H1 (cell line): ENCODE measurements at regions not wholly inside any gene's neighbourhood (a gene's known extent, or its start where the extent isn't known, plus 50 kb on each side); places are given as distances from the start of the nearest gene placed in this dataset.

Experiments
- CTCF ChIA-PET: fragments of 300-600 bp; sonication (Branson Sonifier 250); formaldehyde crosslinking; loops from one replicate; lab custom pipeline; 2021; ENCODE audit not compliant: partially characterized antibody; lab: Charles Lee
- POLR2A ChIA-PET: fragments of 300-600 bp; sonication (Branson Sonifier 250); formaldehyde crosslinking; loops from one replicate; lab custom pipeline; 2021; ENCODE audit warnings: inconsistent platforms; ENCODE audit not compliant: partially characterized antibody; lab: Charles Lee
- DNase-seq, 2 experiments: peaks; one replicate each; pipeline versions ENCODE4 v3.0.0 to v3.0.0-alpha.2; 2010 to 2022; ENCODE audit warnings: low spot score in 2 of 2, low read depth in 1 of 2, mixed read lengths in 1 of 2
- FAIRE-seq: peaks from 2 replicates; lab custom pipeline; 2011; peaks lifted over from hg19 to GRCh38; lab: Jason Lieb, UNC
- H2AFZ ChIP-seq: 2 replicates; pipeline ENCODE4 v1.8.1; 2012; ENCODE audit warnings: low read length, inconsistent platforms
- H2AK5ac ChIP-seq: 2 replicates; pipeline ENCODE4 v1.6.1; 2013; ENCODE audit warnings: low read depth, low read length
- H2BK120ac ChIP-seq: replicated peaks from 2 replicates; pipeline ENCODE3; 2013; ENCODE audit warnings: low read depth, low read length, inconsistent platforms
- H2BK12ac ChIP-seq: 2 replicates; pipeline ENCODE4 v1.6.1; 2013; ENCODE audit warnings: low read depth, low read length
- H2BK15ac ChIP-seq: 2 replicates; pipeline ENCODE4 v1.6.1; 2013; ENCODE audit warnings: low read length
- H2BK20ac ChIP-seq: 2 replicates; pipeline ENCODE4 v1.6.1; 2013; ENCODE audit warnings: low read length
- H2BK5ac ChIP-seq: 2 replicates; pipeline ENCODE4 v1.6.1; 2013; ENCODE audit warnings: low read depth, low read length
- H3K14ac ChIP-seq: 2 replicates; pipeline ENCODE4 v1.6.1; 2013; ENCODE audit warnings: inconsistent platforms; ENCODE audit not compliant: insufficient read length
- H3K18ac ChIP-seq: 2 replicates; pipeline ENCODE4 v1.6.1; 2013; ENCODE audit warnings: low read length; ENCODE audit errors: extremely low read depth
- H3K23ac ChIP-seq: 2 replicates; pipeline ENCODE4 v1.6.1; 2013; ENCODE audit warnings: inconsistent platforms; ENCODE audit not compliant: insufficient read length
- H3K23me2 ChIP-seq: 2 replicates; pipeline ENCODE4 v1.6.1; 2013; ENCODE audit warnings: low read depth, low read length
- H3K27ac ChIP-seq: 2 replicates; pipeline ENCODE4 v1.6.1; 2011; ENCODE audit warnings: low read depth, low read length, inconsistent platforms
- H3K27me3 ChIP-seq, 4 experiments: replicated peaks in 1 of 4; 1 replicate in 1 of 4; 2 replicates in 3 of 4; pipeline versions ENCODE4 v1.6.1 to v1.8.1; 2011 to 2013; ENCODE audit warnings: low read length in 3 of 4, mild to moderate bottlenecking in 3 of 4, inconsistent platforms in 2 of 4, mixed read lengths in 2 of 4, moderate library complexity in 1 of 4; ENCODE audit not compliant: control insufficient read depth in 3 of 4, insufficient read depth in 3 of 4; ENCODE audit errors: extremely low read depth in 1 of 4
- H3K36me3 ChIP-seq, 4 experiments: 2 replicates each; pipeline versions ENCODE4 v1.6.1 to v1.8.1; 2011 to 2013; ENCODE audit warnings: mild to moderate bottlenecking in 4 of 4, low read length in 3 of 4, moderate library complexity in 2 of 4, control low read depth in 1 of 4, inconsistent platforms in 1 of 4; ENCODE audit not compliant: insufficient read depth in 4 of 4, control insufficient read depth in 2 of 4
- H3K4ac ChIP-seq: replicated peaks from 2 replicates; pipeline ENCODE3; 2013; ENCODE audit warnings: low read length, low read depth, mixed read lengths, inconsistent platforms; ENCODE audit not compliant: insufficient read length
- H3K4me1 ChIP-seq, 4 experiments: replicated peaks in 1 of 4; 1 replicate in 1 of 4; 2 replicates in 3 of 4; pipeline versions ENCODE4 v1.6.1 to v1.8.1; 2011 to 2013; ENCODE audit warnings: low read length in 3 of 4, inconsistent platforms in 2 of 4, mixed read lengths in 1 of 4; ENCODE audit not compliant: insufficient read depth in 4 of 4, control insufficient read depth in 3 of 4
- H3K4me2 ChIP-seq, 2 experiments: 2 replicates each; pipeline versions ENCODE4 v1.6.1 to v1.8.1; 2011 to 2013; ENCODE audit warnings: low read depth in 2 of 2, low read length in 2 of 2, control low read depth in 1 of 2, inconsistent platforms in 1 of 2, mild to moderate bottlenecking in 1 of 2; ENCODE audit not compliant: insufficient read depth in 1 of 2
- H3K4me3 ChIP-seq, 4 experiments: fragments of 200-600, 300-600 bp in 1 of 4; sonication (generic), shearing (Covaris generic), sonication (Bioruptor Twin) in 1 of 4; 2 replicates each; pipeline versions ENCODE4 v1.5.1 to v1.8.1; 2011 to 2016; ENCODE audit warnings: low read length in 4 of 4, low read depth in 3 of 4, control low read depth in 2 of 4, inconsistent platforms in 2 of 4, mild to moderate bottlenecking in 2 of 4, mixed read lengths in 1 of 4, moderate library complexity in 1 of 4; ENCODE audit not compliant: insufficient read depth in 2 of 4; ENCODE audit errors: extremely low read depth in 1 of 4
- H3K56ac ChIP-seq: replicated peaks from 2 replicates; pipeline ENCODE3; 2013; ENCODE audit warnings: low read depth, mild to moderate bottlenecking, mixed read lengths, low read length, inconsistent platforms; ENCODE audit not compliant: insufficient read length
- H3K79me1 ChIP-seq: 2 replicates; pipeline ENCODE4 v1.6.1; 2013; ENCODE audit warnings: low read depth, low read length, control low read depth
- H3K79me2 ChIP-seq, 2 experiments: 2 replicates each; pipeline versions ENCODE4 v1.6.1 to v1.8.1; 2012 to 2013; ENCODE audit warnings: low read length in 2 of 2, mild to moderate bottlenecking in 2 of 2, inconsistent platforms in 1 of 2; ENCODE audit not compliant: insufficient read depth in 2 of 2, control insufficient read depth in 1 of 2
- H3K9ac ChIP-seq, 4 experiments: replicated peaks in 1 of 4; 1 replicate in 1 of 4; 2 replicates in 3 of 4; pipeline versions ENCODE4 v1.6.1 to v1.8.1; 2011 to 2013; ENCODE audit warnings: low read depth in 3 of 4, low read length in 3 of 4, control low read depth in 2 of 4, mild to moderate bottlenecking in 2 of 4, moderate library complexity in 2 of 4, inconsistent platforms in 1 of 4; ENCODE audit errors: extremely low read depth in 1 of 4
- H3K9me3 ChIP-seq, 2 experiments: 2 replicates each; pipeline versions ENCODE4 v1.6.1 to v1.8.1; 2012 to 2013; ENCODE audit warnings: mild to moderate bottlenecking in 2 of 2, moderate library complexity in 2 of 2, control low read depth in 1 of 2, inconsistent platforms in 1 of 2, low read depth in 1 of 2, low read length in 1 of 2, mixed read lengths in 1 of 2; ENCODE audit not compliant: insufficient read depth in 2 of 2
- H4K20me1 ChIP-seq, 2 experiments: replicated peaks in 1 of 2; 2 replicates each; pipeline versions ENCODE3 to v1.8.1; 2011 to 2013; ENCODE audit warnings: inconsistent platforms in 2 of 2, low read length in 2 of 2, mild to moderate bottlenecking in 1 of 2; ENCODE audit not compliant: insufficient read depth in 2 of 2, control insufficient read depth in 1 of 2
- H4K5ac ChIP-seq: 2 replicates; pipeline ENCODE4 v1.6.1; 2013; ENCODE audit warnings: low read length, low read depth, mixed read lengths, inconsistent platforms; ENCODE audit not compliant: insufficient read length
- H4K8ac ChIP-seq: 2 replicates; pipeline ENCODE4 v1.8.0; 2013; ENCODE audit warnings: mild to moderate bottlenecking, moderate library complexity, low read length, inconsistent platforms; ENCODE audit not compliant: insufficient read depth; ENCODE audit errors: extremely low read depth
- H4K91ac ChIP-seq: replicated peaks from 2 replicates; pipeline ENCODE3; 2013; ENCODE audit warnings: low read length, mixed read lengths, inconsistent platforms; ENCODE audit not compliant: insufficient read length
- EP300 ChIP-seq, 2 experiments: IDR thresholded peaks; 1 replicate in 1 of 2; 2 replicates in 1 of 2; pipeline ENCODE4 v1.6.1; 2011 to 2012; ENCODE audit warnings: low read depth in 2 of 2, low read length in 2 of 2, mild to moderate bottlenecking in 2 of 2, borderline replicate concordance in 1 of 2, inconsistent platforms in 1 of 2, moderate library complexity in 1 of 2
- EZH2 ChIP-seq: fragments of 200-600 bp; sonication (generic); IDR thresholded peaks from 2 replicates; pipeline ENCODE4 v1.7.1; 2012; ENCODE audit warnings: low read depth, mild to moderate bottlenecking, moderate library complexity, low read length, inconsistent platforms; ENCODE audit not compliant: severe bottlenecking
- HDAC6 ChIP-seq: IDR thresholded peaks from one replicate; pipeline ENCODE4 v1.7.1; 2012; ENCODE audit warnings: low read depth, mild to moderate bottlenecking, inconsistent platforms, low read length, moderate library complexity
- JUND ChIP-seq: IDR thresholded peaks from 2 replicates; pipeline ENCODE4 v1.6.1; 2011; ENCODE audit warnings: mild to moderate bottlenecking, improper control_type of control experiment, low read length
- MAFK ChIP-seq: IDR thresholded peaks from 2 replicates; pipeline ENCODE4 v1.6.1; 2012; ENCODE audit warnings: low read depth, mild to moderate bottlenecking, improper control_type of control experiment, low read length
- RNF2 ChIP-seq: fragments of 200-900, 300-1000 bp; sonication (generic); IDR thresholded peaks from 2 replicates; pipeline ENCODE4 v1.7.1; 2016; ENCODE audit warnings: borderline replicate concordance, low read depth, mild to moderate bottlenecking, antibody characterized with exemption, low read length; ENCODE audit not compliant: poor library complexity, severe bottlenecking; ENCODE audit errors: missing control alignments
- SUZ12 ChIP-seq: fragments of 200-600 bp; sonication (generic); IDR thresholded peaks from 2 replicates; pipeline ENCODE4 v1.6.1; 2012; ENCODE audit warnings: mild to moderate bottlenecking, inconsistent platforms, low read length, moderate library complexity, mixed read lengths
- WGBS, 2 experiments: shearing (Covaris generic) in 1 of 2; methylation state at CpG; one replicate each; pipeline versions ENCODE4 v1.1.6 to v1.1.7; 2013 to 2015; ENCODE audit warnings: low lambda C conversion rate in 2 of 2, mixed read lengths in 2 of 2, inconsistent platforms in 1 of 2, low coverage in 1 of 2, missing lambda C conversion rate in 1 of 2; ENCODE audit not compliant: insufficient replicate concordance in 2 of 2, insufficient coverage in 1 of 2, insufficient read length in 1 of 2; ENCODE audit errors: extremely low coverage in 1 of 2, missing lambda C conversion rate in 1 of 2; 5-methylcytosine and 5-hydroxymethylcytosine counted together
- TF ChIP-seq, protein P1 (sequence below): IDR thresholded peaks from 2 replicates; pipeline ENCODE4 v1.6.1; 2012; ENCODE audit warnings: inconsistent platforms
- TF ChIP-seq, protein P2 (sequence below): IDR thresholded peaks from 2 replicates; pipeline ENCODE4 v1.6.1; 2011; ENCODE audit warnings: low read depth, mild to moderate bottlenecking, low read length; ENCODE audit not compliant: insufficient read depth

DNA sequence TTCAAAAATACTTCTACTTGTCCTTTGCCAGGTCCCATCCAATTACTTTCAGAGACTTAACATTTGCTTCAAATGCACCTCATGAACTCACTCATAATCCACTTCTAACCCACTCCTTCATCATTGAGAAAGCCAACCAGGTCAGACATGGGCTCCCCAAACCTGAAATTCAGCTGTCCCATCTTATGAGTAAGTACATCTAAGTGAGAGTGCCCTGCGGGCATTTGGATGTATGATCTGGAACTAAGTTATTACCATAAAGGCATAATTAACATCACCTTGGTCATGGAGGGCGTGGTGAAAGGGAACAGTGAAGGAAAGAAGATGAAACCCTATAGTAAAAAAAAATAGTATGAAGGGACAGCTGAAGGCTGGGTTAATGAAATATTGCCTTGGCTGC lies 896.8 kb downstream of the C6orf118 start:
- H3K79me1 ChIP-seq = no peaks in the 10 kb centered on the region; the same call in 1 of the 2 replicates
- H2BK12ac ChIP-seq = no peak overlapping the region
- H3K79me2 ChIP-seq = no peaks in the 10 kb centered on the region
- POLR2A ChIA-PET = no interaction called here
- H3K27me3 ChIP-seq = no peaks in the 10 kb centered on the region
- H4K8ac ChIP-seq = no peak overlapping the region
- no peak overlapping the region for H3K9ac ChIP-seq
- H3K23me2 ChIP-seq = no peaks in the 10 kb centered on the region
- no peak overlapping the region for H3K14ac ChIP-seq
- H4K5ac ChIP-seq = no peak overlapping the region
- no peak overlapping the region for H4K91ac ChIP-seq
- H3K4me2 ChIP-seq = no peak overlapping the region
- H3K9me3 ChIP-seq = no peaks in the 10 kb centered on the region
- H4K20me1 ChIP-seq = no peaks in the 10 kb centered on the region
- H3K23ac ChIP-seq = no peak overlapping the region
- H2BK15ac ChIP-seq = no peak overlapping the region
- FAIRE-seq (no peak), DNase-seq (no peak)
- H2BK20ac ChIP-seq = no peak overlapping the region
- no peak overlapping the region for H3K4me3 ChIP-seq
- no peaks in the 10 kb centered on the region for H3K36me3 ChIP-seq
- no peak overlapping the region for H2BK5ac ChIP-seq
- no peak overlapping the region for H3K4ac ChIP-seq
- H2BK120ac ChIP-seq = no peak overlapping the region
- no peak overlapping the region for H3K56ac ChIP-seq
- CTCF ChIA-PET = no interaction called here
- WGBS, 2 experiments = 88% methylated on average over 2 of the region's 2 CpGs; no CpG with 5 or more reads in 1 of the 2 experiments
- H3K27ac ChIP-seq = no peak overlapping the region
- no peak overlapping the region for H2AK5ac ChIP-seq
- H2AFZ ChIP-seq = no peak overlapping the region
- no peak overlapping the region for H3K18ac ChIP-seq
- H3K4me1 ChIP-seq = no peaks in the 10 kb centered on the region
- TF ChIP-seq, protein P1, sequence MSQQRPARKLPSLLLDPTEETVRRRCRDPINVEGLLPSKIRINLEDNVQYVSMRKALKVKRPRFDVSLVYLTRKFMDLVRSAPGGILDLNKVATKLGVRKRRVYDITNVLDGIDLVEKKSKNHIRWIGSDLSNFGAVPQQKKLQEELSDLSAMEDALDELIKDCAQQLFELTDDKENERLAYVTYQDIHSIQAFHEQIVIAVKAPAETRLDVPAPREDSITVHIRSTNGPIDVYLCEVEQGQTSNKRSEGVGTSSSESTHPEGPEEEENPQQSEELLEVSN = no peak
- TF ChIP-seq, protein P2, sequence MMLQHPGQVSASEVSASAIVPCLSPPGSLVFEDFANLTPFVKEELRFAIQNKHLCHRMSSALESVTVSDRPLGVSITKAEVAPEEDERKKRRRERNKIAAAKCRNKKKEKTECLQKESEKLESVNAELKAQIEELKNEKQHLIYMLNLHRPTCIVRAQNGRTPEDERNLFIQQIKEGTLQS = no peak
- no peak for TF ChIP-seq JUND
- TF ChIP-seq HDAC6 = no peak
- no peak for TF ChIP-seq SUZ12
- no peak for TF ChIP-seq MAFK
- no peak for TF ChIP-seq RNF2
- no peak for TF ChIP-seq EP300 (IDR thresholded peaks at IDR 0.05; ENCODE audit: borderline replicate concordance in 1 of 2, low read depth in 2 of 2, low read length in 2 of 2)
- TF ChIP-seq EZH2 = no peak
